ENCODE measurements at regions not wholly inside any gene's neighbourhood (a gene's known extent, or its start where the extent isn't known, plus 50 kb on each side); places are given as distances from the start of the nearest gene placed in this dataset.

GRCh38 chr3:5918626-5919025 lies 731.1 kb downstream of the EDEM1 start:
- TF ChIP-seq, protein P1, sequence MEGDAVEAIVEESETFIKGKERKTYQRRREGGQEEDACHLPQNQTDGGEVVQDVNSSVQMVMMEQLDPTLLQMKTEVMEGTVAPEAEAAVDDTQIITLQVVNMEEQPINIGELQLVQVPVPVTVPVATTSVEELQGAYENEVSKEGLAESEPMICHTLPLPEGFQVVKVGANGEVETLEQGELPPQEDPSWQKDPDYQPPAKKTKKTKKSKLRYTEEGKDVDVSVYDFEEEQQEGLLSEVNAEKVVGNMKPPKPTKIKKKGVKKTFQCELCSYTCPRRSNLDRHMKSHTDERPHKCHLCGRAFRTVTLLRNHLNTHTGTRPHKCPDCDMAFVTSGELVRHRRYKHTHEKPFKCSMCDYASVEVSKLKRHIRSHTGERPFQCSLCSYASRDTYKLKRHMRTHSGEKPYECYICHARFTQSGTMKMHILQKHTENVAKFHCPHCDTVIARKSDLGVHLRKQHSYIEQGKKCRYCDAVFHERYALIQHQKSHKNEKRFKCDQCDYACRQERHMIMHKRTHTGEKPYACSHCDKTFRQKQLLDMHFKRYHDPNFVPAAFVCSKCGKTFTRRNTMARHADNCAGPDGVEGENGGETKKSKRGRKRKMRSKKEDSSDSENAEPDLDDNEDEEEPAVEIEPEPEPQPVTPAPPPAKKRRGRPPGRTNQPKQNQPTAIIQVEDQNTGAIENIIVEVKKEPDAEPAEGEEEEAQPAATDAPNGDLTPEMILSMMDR (conservative IDR thresholded peaks at IDR 0.05; ENCODE audit: low read length): no peak
- no peak for TF ChIP-seq EZH2phosphoT487 (IDR thresholded peaks at IDR 0.05; ENCODE audit: borderline replicate concordance, low read depth, low read length)

Measured in OCI-LY7 (cell line).